Neural progenitor cell (in vitro differentiated cells): ENCODE measurements at regions not wholly inside any gene's neighbourhood (a gene's known extent, or its start where the extent isn't known, plus 50 kb on each side); places are given as distances from the start of the nearest gene placed in this dataset.

Source experiments
- DNase-seq: peaks from one replicate; pipeline ENCODE4 v3.0.0-alpha.2; 2016; ENCODE audit warnings: low spot score
- H2AFZ ChIP-seq: fragments of 200-600 bp; sonication (generic); replicated peaks from 2 replicates; pipeline ENCODE4 v1.6.1; 2016; ENCODE audit warnings: antibody characterized with exemption
- H3F3A ChIP-seq: fragments of 200-600 bp; sonication (generic); 2 replicates; pipeline ENCODE4 v1.6.1; 2016; ENCODE audit warnings: antibody characterized with exemption, low read depth
- H3K27ac ChIP-seq: fragments of 200-600 bp; sonication (generic); 2 replicates; pipeline ENCODE4 v1.5.1; 2016; ENCODE audit warnings: mild to moderate bottlenecking
- H3K27me3 ChIP-seq: fragments of 200-600 bp; sonication (generic); 2 replicates; pipeline ENCODE4 v1.6.1; 2016; ENCODE audit warnings: mild to moderate bottlenecking, moderate library complexity
- H3K36me3 ChIP-seq: fragments of 200-600 bp; sonication (generic); 2 replicates; pipeline ENCODE4 v1.5.1; 2016
- H3K4me1 ChIP-seq: fragments of 200-600 bp; sonication (generic); 2 replicates; pipeline ENCODE4 v1.6.1; 2016; ENCODE audit warnings: mixed run types
- H3K4me2 ChIP-seq: fragments of 200-600 bp; sonication (generic); 2 replicates; pipeline ENCODE4 v1.6.1; 2016
- H3K4me3 ChIP-seq: fragments of 200-600 bp; sonication (generic); 2 replicates; pipeline ENCODE4 v1.5.1; 2016
- H3K79me2 ChIP-seq: fragments of 200-600 bp; sonication (generic); 2 replicates; pipeline ENCODE4 v1.6.1; 2016; ENCODE audit warnings: low read depth
- H3K9ac ChIP-seq: fragments of 200-600 bp; sonication (generic); 2 replicates; pipeline ENCODE4 v1.6.1; 2016
- H3K9me3 ChIP-seq: fragments of 200-600 bp; sonication (generic); 2 replicates; pipeline ENCODE4 v1.5.1; 2016; ENCODE audit warnings: low read depth
- H4K20me1 ChIP-seq: fragments of 200-600 bp; sonication (generic); 2 replicates; pipeline ENCODE4 v1.6.1; 2016; ENCODE audit warnings: low read depth
- H3K27ac Mint-ChIP-seq: 3 replicates; pipeline ENCODE4 v1.8.0; 2021; ENCODE audit warnings: mixed read lengths
- H3K27me3 Mint-ChIP-seq: 2 replicates; pipeline ENCODE4 v1.8.0; 2022; ENCODE audit warnings: low read depth, mild to moderate bottlenecking, inconsistent platforms, moderate library complexity, mixed read lengths; ENCODE audit not compliant: insufficient read depth
- H3K36me3 Mint-ChIP-seq: 3 replicates; pipeline ENCODE4 v1.8.0; 2021; ENCODE audit warnings: mixed read lengths
- H3K4me1 Mint-ChIP-seq: 3 replicates; pipeline ENCODE4 v1.8.0; 2021; ENCODE audit warnings: mixed read lengths
- H3K4me3 Mint-ChIP-seq: 3 replicates; pipeline ENCODE4 v1.8.0; 2021; ENCODE audit warnings: mild to moderate bottlenecking, moderate library complexity, mixed read lengths
- H3K9me3 Mint-ChIP-seq: 3 replicates; pipeline ENCODE4 v1.8.0; 2020; ENCODE audit warnings: mixed read lengths
- EZH2 ChIP-seq: fragments of 200-600 bp; sonication (generic); IDR thresholded peaks from 2 replicates; pipeline ENCODE4 v1.6.1; 2017; ENCODE audit warnings: antibody characterized with exemption, mild to moderate bottlenecking, moderate library complexity
- EZH2phosphoT487 ChIP-seq: fragments of 200-600 bp; sonication (generic); IDR thresholded peaks from 2 replicates; pipeline ENCODE4 v1.6.1; 2017; ENCODE audit warnings: antibody characterized with exemption
- TF ChIP-seq, protein P1 (sequence below): fragments of 200-600 bp; sonication (generic); IDR thresholded peaks from 2 replicates; pipeline ENCODE4 v1.5.1; 2017; ENCODE audit warnings: antibody characterized with exemption, mild to moderate bottlenecking

DNA sequence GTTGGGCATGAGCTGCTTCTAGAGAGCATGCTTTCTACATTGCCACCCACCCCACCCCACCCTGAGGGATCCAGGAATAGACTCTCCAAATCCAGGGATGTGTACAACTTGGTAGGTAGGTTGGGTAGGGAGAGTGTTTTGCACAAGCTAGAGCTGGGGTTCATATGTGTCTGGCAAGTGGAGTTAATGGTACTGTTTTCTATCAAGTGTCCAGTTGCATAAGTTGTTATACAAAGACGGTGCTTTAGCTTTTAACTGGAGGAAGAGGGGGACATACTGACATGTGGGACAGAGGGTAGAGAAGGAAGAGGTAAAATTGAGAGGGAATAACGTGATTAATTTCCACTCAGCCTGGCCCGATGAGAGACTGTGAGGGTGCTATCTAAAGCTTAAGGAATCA lies 51.0 kb upstream of the TNC start:
- Histone ChIP-seq H3K79me2 (no peaks in the 10 kb centered on the region), H3K4me2 (no peak overlapping the region), H3K4me1 (no peaks in the 10 kb centered on the region), H3K27me3 (no peaks in the 10 kb centered on the region), H3K9ac (no peak overlapping the region), H3K27ac (no peak overlapping the region), H3K36me3 (no peaks in the 10 kb centered on the region), H3K4me3 (no peak overlapping the region), H4K20me1 (no peaks in the 10 kb centered on the region), H2AFZ (no peak overlapping the region), H3F3A (no peaks in the 10 kb centered on the region), H3K9me3 (no peaks in the 10 kb centered on the region)
- Mint-ChIP-seq H3K4me1 (peaks cover 24% of the 10 kb centered on the region), H3K27ac (no peak overlapping the region), H3K4me3 (no peak overlapping the region), H3K36me3 (no peaks in the 10 kb centered on the region), H3K27me3 (no peaks in the 10 kb centered on the region), H3K9me3 (peaks cover 4% of the 10 kb centered on the region)
- no peak for DNase-seq
- TF ChIP-seq EZH2 (no peak), EZH2phosphoT487 (no peak)
- TF ChIP-seq, protein P1, sequence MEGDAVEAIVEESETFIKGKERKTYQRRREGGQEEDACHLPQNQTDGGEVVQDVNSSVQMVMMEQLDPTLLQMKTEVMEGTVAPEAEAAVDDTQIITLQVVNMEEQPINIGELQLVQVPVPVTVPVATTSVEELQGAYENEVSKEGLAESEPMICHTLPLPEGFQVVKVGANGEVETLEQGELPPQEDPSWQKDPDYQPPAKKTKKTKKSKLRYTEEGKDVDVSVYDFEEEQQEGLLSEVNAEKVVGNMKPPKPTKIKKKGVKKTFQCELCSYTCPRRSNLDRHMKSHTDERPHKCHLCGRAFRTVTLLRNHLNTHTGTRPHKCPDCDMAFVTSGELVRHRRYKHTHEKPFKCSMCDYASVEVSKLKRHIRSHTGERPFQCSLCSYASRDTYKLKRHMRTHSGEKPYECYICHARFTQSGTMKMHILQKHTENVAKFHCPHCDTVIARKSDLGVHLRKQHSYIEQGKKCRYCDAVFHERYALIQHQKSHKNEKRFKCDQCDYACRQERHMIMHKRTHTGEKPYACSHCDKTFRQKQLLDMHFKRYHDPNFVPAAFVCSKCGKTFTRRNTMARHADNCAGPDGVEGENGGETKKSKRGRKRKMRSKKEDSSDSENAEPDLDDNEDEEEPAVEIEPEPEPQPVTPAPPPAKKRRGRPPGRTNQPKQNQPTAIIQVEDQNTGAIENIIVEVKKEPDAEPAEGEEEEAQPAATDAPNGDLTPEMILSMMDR, result no peak

DNA sequence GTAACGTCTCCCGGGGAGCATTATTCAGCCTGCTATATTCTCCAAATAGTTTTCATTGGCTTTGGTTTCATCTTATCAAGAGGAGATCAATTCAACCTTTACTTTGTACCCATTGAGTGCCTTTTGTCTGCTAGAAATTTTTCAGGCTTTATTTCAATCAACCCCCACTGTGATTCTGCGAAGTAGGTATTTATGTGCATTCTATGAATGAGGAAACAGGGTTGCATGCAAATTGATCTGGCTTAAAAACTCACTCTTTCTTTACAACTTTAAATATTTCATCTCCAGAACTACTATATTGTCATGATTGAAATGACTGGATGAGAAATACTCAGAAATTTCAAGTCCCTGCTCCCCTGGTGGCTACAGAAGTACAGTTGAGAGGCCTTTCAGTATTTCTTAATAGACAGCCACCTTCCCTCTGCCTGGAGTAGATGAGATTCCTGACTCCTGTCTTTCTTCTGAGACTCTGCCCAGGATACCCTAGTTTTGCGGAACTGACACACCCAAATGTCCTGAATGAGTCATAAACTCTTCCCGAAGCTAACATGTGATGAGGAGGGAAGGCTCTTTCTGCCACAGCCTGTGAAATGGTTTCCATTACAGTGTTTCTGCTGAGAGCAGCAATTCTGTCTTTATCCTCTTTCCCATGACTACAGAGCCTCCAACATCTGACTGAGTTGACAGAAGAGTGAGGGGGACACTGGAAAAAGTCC lies 52.6 kb upstream of the TNC start:
- Histone ChIP-seq H3K27ac (no peak overlapping the region), H3K4me2 (no peak overlapping the region), H2AFZ (no peak overlapping the region), H3K79me2 (no peaks in the 10 kb centered on the region), H3K4me3 (no peak overlapping the region), H3K36me3 (no peaks in the 10 kb centered on the region), H3K9ac (no peak overlapping the region), H3K4me1 (peaks cover 7% of the 10 kb centered on the region), H4K20me1 (no peaks in the 10 kb centered on the region), H3K27me3 (no peaks in the 10 kb centered on the region), H3F3A (no peaks in the 10 kb centered on the region), H3K9me3 (no peaks in the 10 kb centered on the region)
- H3K36me3 Mint-ChIP-seq, result no peaks in the 10 kb centered on the region
- H3K27ac Mint-ChIP-seq, result no peak overlapping the region
- peaks cover 15% of the 10 kb centered on the region for H3K4me1 Mint-ChIP-seq
- TF ChIP-seq EZH2phosphoT487 (no peak), EZH2 (no peak)
- TF ChIP-seq, protein P1, result no peak
- H3K27me3 Mint-ChIP-seq, result no peaks in the 10 kb centered on the region
- H3K4me3 Mint-ChIP-seq, result no peak overlapping the region
- DNase-seq, result no peak
- H3K9me3 Mint-ChIP-seq, result peaks cover 4% of the 10 kb centered on the region

DNA sequence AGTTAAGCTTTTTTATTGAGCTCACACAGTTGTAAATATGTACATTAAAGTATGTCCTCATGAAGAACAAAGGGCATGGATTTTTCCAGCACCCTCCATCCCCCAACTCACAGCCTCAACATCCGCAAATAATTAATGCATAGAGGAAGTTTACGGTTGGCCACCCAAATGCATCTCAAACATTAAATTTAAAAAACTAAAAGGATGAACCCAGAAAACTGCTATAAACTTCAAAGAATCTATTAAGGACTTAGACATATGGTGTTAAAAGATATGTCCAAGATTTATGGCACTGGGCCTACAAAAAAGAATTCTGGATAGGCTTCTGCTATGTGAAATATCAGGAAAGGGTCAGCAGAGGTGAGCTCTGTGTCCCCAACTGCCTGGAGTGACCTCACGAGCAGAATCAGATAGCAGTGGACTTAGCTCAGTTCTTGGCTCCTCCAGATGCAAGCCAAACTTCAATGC lies 54.0 kb upstream of the TNC start:
- DNase-seq, result no peak
- H3K36me3 Mint-ChIP-seq, result no peaks in the 10 kb centered on the region
- H3K4me3 Mint-ChIP-seq, result no peak overlapping the region
- Histone ChIP-seq H3K9ac (no peak overlapping the region), H3K4me2 (no peak overlapping the region), H3K4me1 (peaks cover 7% of the 10 kb centered on the region), H3K27ac (no peak overlapping the region), H4K20me1 (no peaks in the 10 kb centered on the region), H2AFZ (no peak overlapping the region), H3K36me3 (no peaks in the 10 kb centered on the region), H3K79me2 (no peaks in the 10 kb centered on the region), H3K4me3 (no peak overlapping the region), H3K9me3 (no peaks in the 10 kb centered on the region), H3K27me3 (no peaks in the 10 kb centered on the region), H3F3A (no peaks in the 10 kb centered on the region)
- no peaks in the 10 kb centered on the region for H3K27me3 Mint-ChIP-seq
- peaks cover 15% of the 10 kb centered on the region for H3K4me1 Mint-ChIP-seq
- no peak overlapping the region for H3K27ac Mint-ChIP-seq
- TF ChIP-seq, protein P1, result no peak
- TF ChIP-seq EZH2, result no peak
- no peak for TF ChIP-seq EZH2phosphoT487
- peaks cover 2% of the 10 kb centered on the region for H3K9me3 Mint-ChIP-seq
